22Rv1 (cell line): ENCODE measurements at regions not wholly inside any gene's neighbourhood (a gene's known extent, or its start where the extent isn't known, plus 50 kb on each side); places are given as distances from the start of the nearest gene placed in this dataset.

Experiments
- ZFX ChIP-seq: fragments of 450-650 bp; IDR thresholded peaks from 2 replicates; pipeline ENCODE4 v1.6.1; 2017; ENCODE audit warnings: antibody characterized with exemption, borderline replicate concordance
- TF ChIP-seq, protein P1 (sequence below): fragments of 450-650 bp; IDR thresholded peaks from 2 replicates; pipeline ENCODE4 v1.5.1; 2017; ENCODE audit warnings: mild to moderate bottlenecking

DNA sequence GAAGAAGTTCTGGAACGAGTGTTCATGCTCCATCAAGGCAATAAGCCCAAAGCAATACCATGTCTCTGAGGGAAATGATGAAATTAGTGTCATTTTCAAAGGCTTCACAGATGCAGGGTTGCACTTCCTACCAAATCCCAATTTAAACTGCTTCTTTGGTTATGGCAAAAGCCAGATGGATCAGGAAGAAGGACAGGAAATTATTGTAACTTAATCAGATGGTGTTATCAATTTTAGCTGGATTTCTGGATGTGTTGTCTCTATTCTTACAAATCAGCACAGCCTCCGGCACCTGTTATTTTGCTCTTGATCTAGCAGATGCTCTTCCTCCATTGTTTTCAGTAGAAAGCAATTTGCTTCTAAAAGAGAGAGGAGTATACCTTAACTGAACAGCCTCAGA is 693.4 kb downstream of the SOCS6 start:
- TF ChIP-seq, protein P1, sequence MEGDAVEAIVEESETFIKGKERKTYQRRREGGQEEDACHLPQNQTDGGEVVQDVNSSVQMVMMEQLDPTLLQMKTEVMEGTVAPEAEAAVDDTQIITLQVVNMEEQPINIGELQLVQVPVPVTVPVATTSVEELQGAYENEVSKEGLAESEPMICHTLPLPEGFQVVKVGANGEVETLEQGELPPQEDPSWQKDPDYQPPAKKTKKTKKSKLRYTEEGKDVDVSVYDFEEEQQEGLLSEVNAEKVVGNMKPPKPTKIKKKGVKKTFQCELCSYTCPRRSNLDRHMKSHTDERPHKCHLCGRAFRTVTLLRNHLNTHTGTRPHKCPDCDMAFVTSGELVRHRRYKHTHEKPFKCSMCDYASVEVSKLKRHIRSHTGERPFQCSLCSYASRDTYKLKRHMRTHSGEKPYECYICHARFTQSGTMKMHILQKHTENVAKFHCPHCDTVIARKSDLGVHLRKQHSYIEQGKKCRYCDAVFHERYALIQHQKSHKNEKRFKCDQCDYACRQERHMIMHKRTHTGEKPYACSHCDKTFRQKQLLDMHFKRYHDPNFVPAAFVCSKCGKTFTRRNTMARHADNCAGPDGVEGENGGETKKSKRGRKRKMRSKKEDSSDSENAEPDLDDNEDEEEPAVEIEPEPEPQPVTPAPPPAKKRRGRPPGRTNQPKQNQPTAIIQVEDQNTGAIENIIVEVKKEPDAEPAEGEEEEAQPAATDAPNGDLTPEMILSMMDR: no peak
- TF ChIP-seq ZFX: no peak
